SKM-1 treated with dmso at 0.1 percent for 144 hours (cell line): ENCODE measurements at regions not wholly inside any gene's neighbourhood (a gene's known extent, or its start where the extent isn't known, plus 50 kb on each side); places are given as distances from the start of the nearest gene placed in this dataset.

ENCODE experiments used
- DNase-seq: peaks from one replicate; lab custom pipeline; 2025; ENCODE audit not compliant: unreplicated experiment; lab: John Stamatoyannopoulos, UW

- no peak for DNase-seq
Observed at GRCh38 chr5:124922255-124922975, 176.0 kb upstream of the ZNF608 start.

GRCh38 chr5:124923131-124923530 lies 176.7 kb upstream of the ZNF608 start:
- no peak for DNase-seq

- DNase-seq: no peak
Observed at GRCh38 chr5:124924729-124925128, 178.3 kb upstream of the ZNF608 start.

GRCh38 chr5:124927735-124928134 lies 181.3 kb upstream of the ZNF608 start:
- DNase-seq: no peak

- no peak for DNase-seq
Observed at GRCh38 chr5:124929000-124929399, 182.6 kb upstream of the ZNF608 start.

GRCh38 chr5:124932791-124933600 lies 186.6 kb upstream of the ZNF608 start:
- no peak for DNase-seq

- no peak for DNase-seq
Observed at GRCh38 chr5:124935065-124935464, 188.6 kb upstream of the ZNF608 start.

GRCh38 chr5:124936626-124936933 lies 190.1 kb upstream of the ZNF608 start:
- DNase-seq: no peak

- DNase-seq: no peak
Observed at GRCh38 chr5:124941051-124942049, 194.9 kb upstream of the ZNF608 start.

- no peak for DNase-seq
Observed at GRCh38 chr5:124948062-124948753, 201.8 kb upstream of the ZNF608 start.

- no peak for DNase-seq
Observed at GRCh38 chr5:124948754-124949275, 202.4 kb upstream of the ZNF608 start.

- DNase-seq: no peak
Observed at GRCh38 chr5:124949862-124950261, 203.4 kb upstream of the ZNF608 start.

GRCh38 chr5:124951105-124951504 lies 204.7 kb upstream of the ZNF608 start:
- no peak for DNase-seq

- DNase-seq: no peak
Observed at GRCh38 chr5:124951661-124952060, 205.2 kb upstream of the ZNF608 start.

- DNase-seq: no peak
Observed at GRCh38 chr5:124952079-124952478, 205.6 kb upstream of the ZNF608 start.

- DNase-seq: no peak
Observed at GRCh38 chr5:124952566-124952965, 206.1 kb upstream of the ZNF608 start.

- no peak for DNase-seq
Observed at GRCh38 chr5:124954784-124955183, 208.3 kb upstream of the ZNF608 start.

GRCh38 chr5:124956471-124957029 lies 210.1 kb upstream of the ZNF608 start:
- no peak for DNase-seq

- no peak for DNase-seq
Observed at GRCh38 chr5:124957063-124957462, 210.6 kb upstream of the ZNF608 start.

- no peak for DNase-seq
Observed at GRCh38 chr5:124960266-124960665, 213.8 kb upstream of the ZNF608 start.
